HepG2 (cell line): ENCODE measurements at regions not wholly inside any gene's neighbourhood (a gene's known extent, or its start where the extent isn't known, plus 50 kb on each side); places are given as distances from the start of the nearest gene placed in this dataset.
"Not testable (repeated sequence)": the region's sequence is repeated elsewhere in the genome, so short reads cannot be mapped to it uniquely, and the experiment has no call there.

ENCODE experiments used
- ATAC-seq: fragments of 200-7000 bp; cut with Tn5 transposase; 3 replicates; pipeline ENCODE4 v1.9.1; 2020; ENCODE audit warnings: mild to moderate bottlenecking, moderate library complexity
- BruUV-seq: library from RNA; stranded (reverse); fragments of 400-500 nt; replicated peaks from 2 replicates; lab custom pipeline; 2021; lab: Mats Ljungman, UMichigan
- CTCF ChIA-PET: fragments of 300-600 bp; formaldehyde crosslinking; extraction: SDS; loops from one replicate; lab custom pipeline; 2021; ENCODE audit warnings: low total read pairs, inconsistent platforms, low intra/inter-chr PET ratio; lab: Yijun Ruan, JAX
- POLR2A ChIA-PET: fragments of 350-600 bp; sonication (Branson Sonifier 250); formaldehyde crosslinking; loops from one replicate; lab custom pipeline; 2020; ENCODE audit warnings: antibody characterized with exemption, inconsistent platforms; lab: Yijun Ruan, JAX
- DNase-seq: peaks from one replicate; pipeline ENCODE4 v3.0.0-alpha.2; 2015; ENCODE audit warnings: low spot score
- FAIRE-seq: peaks from 3 replicates; lab custom pipeline; 2011; peaks lifted over from hg19 to GRCh38; lab: Jason Lieb, UNC
- H2AFZ ChIP-seq: one replicate; pipeline ENCODE4 v1.6.1; 2011; ENCODE audit warnings: low read length, inconsistent platforms
- H3K27ac ChIP-seq: fragments of 300-600 bp; 3 replicates; pipeline ENCODE4 v1.8.0; 2011; ENCODE audit warnings: mixed run types, mild to moderate bottlenecking, mixed read lengths, low read length, inconsistent platforms; ENCODE audit not compliant: insufficient read depth; ENCODE audit errors: extremely low read length
- H3K27me3 ChIP-seq, 2 experiments: fragments of 200-600 bp in 1 of 2; 2 replicates in 1 of 2; 3 replicates in 1 of 2; pipeline versions ENCODE4 v1.6.0 to v1.8.0; 2011; ENCODE audit warnings: low read length in 2 of 2, mild to moderate bottlenecking in 2 of 2, moderate library complexity in 2 of 2, inconsistent platforms in 1 of 2; ENCODE audit not compliant: insufficient read depth in 2 of 2, control insufficient read depth in 1 of 2
- H3K36me3 ChIP-seq, 2 experiments: fragments of 200-600 bp in 1 of 2; replicated peaks in 1 of 2; 2 replicates in 1 of 2; 3 replicates in 1 of 2; pipeline versions ENCODE4 v1.5.1 to v1.8.0; 2011; ENCODE audit warnings: low read length in 2 of 2, inconsistent platforms in 1 of 2; ENCODE audit not compliant: insufficient read depth in 2 of 2, control insufficient read depth in 1 of 2
- H3K4me1 ChIP-seq: 2 replicates; pipeline ENCODE4 v1.5.1; 2012; ENCODE audit warnings: low read length, inconsistent platforms; ENCODE audit not compliant: insufficient read depth
- H3K4me2 ChIP-seq: 2 replicates; pipeline ENCODE4 v1.6.0; 2011; ENCODE audit warnings: low read depth, low read length, inconsistent platforms
- H3K4me3 ChIP-seq, 3 experiments: fragments of 200-600 bp in 1 of 3; sonication (generic), shearing (Covaris generic) in 1 of 3; replicated peaks in 1 of 3; 2 replicates each; pipeline ENCODE4 v1.5.1; 2011 to 2016; ENCODE audit warnings: low read length in 3 of 3, inconsistent platforms in 2 of 3, low read depth in 2 of 3, mild to moderate bottlenecking in 2 of 3, control low read depth in 1 of 3, mixed read lengths in 1 of 3; ENCODE audit not compliant: insufficient read depth in 1 of 3
- H3K79me2 ChIP-seq: one replicate; pipeline ENCODE4 v1.6.1; 2011; ENCODE audit warnings: low read length, inconsistent platforms; ENCODE audit not compliant: insufficient read depth
- H3K9ac ChIP-seq: 2 replicates; pipeline ENCODE4 v1.6.0; 2011; ENCODE audit warnings: mild to moderate bottlenecking, low read depth, low read length, inconsistent platforms; ENCODE audit not compliant: insufficient read depth
- H3K9me3 ChIP-seq: 2 replicates; pipeline ENCODE4 v1.5.1; 2012; ENCODE audit warnings: mild to moderate bottlenecking, low read length
- H4K20me1 ChIP-seq: 2 replicates; pipeline ENCODE4 v1.6.0; 2011; ENCODE audit warnings: inconsistent platforms, mild to moderate bottlenecking, low read length, moderate library complexity; ENCODE audit not compliant: insufficient read depth
- KAT8 ChIP-seq: IDR thresholded peaks from 2 replicates; pipeline ENCODE4 v1.6.1; 2016; ENCODE audit warnings: missing genetic modification reagents, missing compliant biosample characterization
- SETDB1 ChIP-seq: sonication (generic); formaldehyde crosslinking; IDR thresholded peaks from 2 replicates; pipeline ENCODE4 v1.5.1; 2020; ENCODE audit warnings: missing genetic modification reagents, mild to moderate bottlenecking, borderline replicate concordance
- ZNF44 ChIP-seq: sonication (generic); formaldehyde crosslinking; IDR thresholded peaks from 2 replicates; pipeline ENCODE4 v1.5.1; 2020; ENCODE audit warnings: mild to moderate bottlenecking, missing genetic modification reagents
- WGBS: methylation state at CpG from one replicate; pipeline ENCODE4 v1.1.6; 2017; ENCODE audit warnings: low lambda C conversion rate; 5-methylcytosine and 5-hydroxymethylcytosine counted together
- in situ Hi-C: cut with HindIII; loops from 2 replicates; pipeline ENCODE4 v1.10.0; 2017; ENCODE audit warnings: low pct_unique_long_range_greater_than_20kb; ENCODE audit not compliant: extremely low pct_ligation_motif_present
- intact Hi-C: fragments of 100-400 bp; cut with micrococcal nuclease; formaldehyde crosslinking; loops from one replicate; pipeline ENCODE4 v1.10.0; 2022; ENCODE audit not compliant: unreplicated experiment

- Histone ChIP-seq H3K4me1 (peaks cover 73% of the 10 kb centered on the region), H3K79me2 (no peaks in the 10 kb centered on the region), H3K27ac (peak overlapping the region; percentile 89), H3K36me3 (no peaks in the 10 kb centered on the region), H3K9me3 (no peaks in the 10 kb centered on the region), H3K4me3 (no peak overlapping the region), H2AFZ (no peak overlapping the region), H4K20me1 (no peaks in the 10 kb centered on the region), H3K9ac (no peak overlapping the region), H3K4me2 (no peak overlapping the region), H3K27me3 (no peaks in the 10 kb centered on the region)
- intact Hi-C loops (no loop called here), in situ Hi-C loops (no loop called here)
- WGBS = 93% methylated on average over 15 of the region's 15 CpGs
- no peak for FAIRE-seq
- BruUV-seq = no TSS peak
- CTCF ChIA-PET = no interaction called here
- no peak for DNase-seq
- TF ChIP-seq KAT8 (0 out of 2 replicates have a peak, but pooled peaks have one; percentile 1), SETDB1 (CRISPR knock-in tag) (no peak), ZNF44 (CRISPR knock-in tag) (0 out of 2 replicates have a peak, but pooled peaks have one; percentile 42)
- ATAC-seq = no peak
- POLR2A ChIA-PET = interaction anchor here (3.2 to 5.4 kb wide), 4 partner anchors 8 to 78 kb away, joined by 31 to 125 read pairs (median 54); partner anchors contain the start of genes SEPTIN10 and SOWAHC
These were observed 78.0 kb downstream of the SOWAHC start for GRCh38 chr2:109692013-109692743.

- BruUV-seq, H2AFZ ChIP-seq, H3K9me3 ChIP-seq, intact Hi-C loops, H3K4me3 ChIP-seq, H3K27me3 ChIP-seq, FAIRE-seq, DNase-seq, H3K79me2 ChIP-seq, CTCF ChIA-PET, in situ Hi-C loops, H3K9ac ChIP-seq, H4K20me1 ChIP-seq, H3K4me2 ChIP-seq, ATAC-seq, H3K27ac ChIP-seq, H3K36me3 ChIP-seq: not testable (repeated sequence)
- 86% methylated on average over 9 of the region's 9 CpGs for WGBS
- POLR2A ChIA-PET = interaction anchor here (4.9 to 5.4 kb wide), 2 partner anchors 16 to 78 kb away, joined by 53 to 125 read pairs; partner anchors contain the start of genes SEPTIN10 and SOWAHC
- peaks cover 73% of the 10 kb centered on the region for H3K4me1 ChIP-seq
These were observed 78.7 kb downstream of the SOWAHC start for GRCh38 chr2:109692831-109693230.
